Endometrium (tissue), 2 donors: ENCODE measurements at regions not wholly inside any gene's neighbourhood (a gene's known extent, or its start where the extent isn't known, plus 50 kb on each side); places are given as distances from the start of the nearest gene placed in this dataset.
"Not testable (repeated sequence)": the region's sequence is repeated elsewhere in the genome, so short reads cannot be mapped to it uniquely, and the experiment has no call there.

Experiments
- FAIRE-seq: peaks from 2 replicates; lab custom pipeline; 2012; peaks lifted over from hg19 to GRCh38; lab: Jason Lieb, UNC
- donor health status: control.
- donor health status: control.

- FAIRE-seq, result no peak
Observed at GRCh38 chr5:4570047-4570995, 569.8 kb upstream of the ADAMTS16 start.

- no peak for FAIRE-seq
Observed at GRCh38 chr5:4571248-4571948, 568.7 kb upstream of the ADAMTS16 start.

GRCh38 chr5:4572311-4573100 lies 567.6 kb upstream of the ADAMTS16 start:
- FAIRE-seq, result no peak

GRCh38 chr5:4575608-4576007 lies 564.5 kb upstream of the ADAMTS16 start:
- FAIRE-seq, result no peak

GRCh38 chr5:4576161-4576748 lies 563.9 kb upstream of the ADAMTS16 start:
- peak; percentile 46 for FAIRE-seq

- FAIRE-seq, result no peak
Observed at GRCh38 chr5:4576908-4577307, 563.2 kb upstream of the ADAMTS16 start.

- FAIRE-seq, result no peak
Observed at GRCh38 chr5:4579679-4580078, 560.5 kb upstream of the ADAMTS16 start.

GRCh38 chr5:4580772-4581171 lies 559.4 kb upstream of the ADAMTS16 start:
- no peak for FAIRE-seq

- FAIRE-seq, result no peak
Observed at GRCh38 chr5:4581289-4581688, 558.8 kb upstream of the ADAMTS16 start.

GRCh38 chr5:4584982-4585381 lies 555.1 kb upstream of the ADAMTS16 start:
- no peak for FAIRE-seq

- no peak for FAIRE-seq
Observed at GRCh38 chr5:4613440-4613839, 526.7 kb upstream of the ADAMTS16 start.

- no peak for FAIRE-seq
Observed at GRCh38 chr5:4614088-4614487, 526.0 kb upstream of the ADAMTS16 start.

- not testable (repeated sequence) for FAIRE-seq
Observed at GRCh38 chr5:4615369-4615768, 524.8 kb upstream of the ADAMTS16 start.

- no peak for FAIRE-seq
Observed at GRCh38 chr5:4625206-4625896, 514.8 kb upstream of the ADAMTS16 start.

- FAIRE-seq, result no peak
Observed at GRCh38 chr5:4627131-4627530, 513.0 kb upstream of the ADAMTS16 start.

- no peak for FAIRE-seq
Observed at GRCh38 chr5:4627929-4628328, 512.2 kb upstream of the ADAMTS16 start.

- FAIRE-seq, result no peak
Observed at GRCh38 chr5:4628645-4629385, 511.3 kb upstream of the ADAMTS16 start.

GRCh38 chr5:4630031-4630430 lies 510.1 kb upstream of the ADAMTS16 start:
- FAIRE-seq, result no peak

- FAIRE-seq, result no peak
Observed at GRCh38 chr5:4634342-4634741, 505.8 kb upstream of the ADAMTS16 start.

- FAIRE-seq, result no peak
Observed at GRCh38 chr5:4636378-4636777, 503.8 kb upstream of the ADAMTS16 start.

- FAIRE-seq, result no peak
Observed at GRCh38 chr5:4639946-4640345, 500.2 kb upstream of the ADAMTS16 start.
